Adipocyte (in vitro differentiated cells): ENCODE measurements at regions not wholly inside any gene's neighbourhood (a gene's known extent, or its start where the extent isn't known, plus 50 kb on each side); places are given as distances from the start of the nearest gene placed in this dataset.
"Not testable (repeated sequence)": the region's sequence is repeated elsewhere in the genome, so short reads cannot be mapped to it uniquely, and the experiment has no call there.

Experiments used
- DNase-seq: peaks from one replicate; pipeline ENCODE4 v3.0.0-alpha.2; 2015; ENCODE audit warnings: low read depth
- H3K27me3 ChIP-seq: replicated peaks from 2 replicates; pipeline ENCODE4 v1.7.0; 2013; ENCODE audit warnings: mild to moderate bottlenecking, low read length, moderate library complexity; ENCODE audit not compliant: control insufficient read depth, insufficient read depth
- H3K36me3 ChIP-seq: 2 replicates; pipeline ENCODE4 v1.7.0; 2013; ENCODE audit warnings: low read length, mild to moderate bottlenecking, moderate library complexity; ENCODE audit not compliant: control insufficient read depth, insufficient read depth, severe bottlenecking
- H3K4me1 ChIP-seq: 2 replicates; pipeline ENCODE4 v1.7.0; 2013; ENCODE audit warnings: mild to moderate bottlenecking, low read length, moderate library complexity; ENCODE audit not compliant: control insufficient read depth, insufficient read depth
- H3K4me3 ChIP-seq: 2 replicates; pipeline ENCODE4 v1.7.0; 2013; ENCODE audit warnings: mild to moderate bottlenecking, low read length, moderate library complexity
- H3K9ac ChIP-seq: 2 replicates; pipeline ENCODE4 v1.7.0; 2013; ENCODE audit warnings: mild to moderate bottlenecking, low read length, moderate library complexity
- H3K9me3 ChIP-seq: 2 replicates; pipeline ENCODE4 v1.7.0; 2013; ENCODE audit warnings: mild to moderate bottlenecking, low read length, moderate library complexity; ENCODE audit not compliant: control insufficient read depth

GRCh38 chr9:26664087-26664773 lies 228.4 kb downstream of the CAAP1 start:
- not testable (repeated sequence) for H3K36me3 ChIP-seq, DNase-seq, H3K4me3 ChIP-seq, H3K4me1 ChIP-seq, H3K9me3 ChIP-seq, H3K9ac ChIP-seq
- peaks cover 10% of the 10 kb centered on the region for H3K27me3 ChIP-seq

- Histone ChIP-seq H3K4me1 (no peaks in the 10 kb centered on the region), H3K9me3 (no peaks in the 10 kb centered on the region), H3K9ac (no peak overlapping the region), H3K27me3 (peaks cover 11% of the 10 kb centered on the region), H3K4me3 (no peak overlapping the region), H3K36me3 (no peaks in the 10 kb centered on the region)
- no peak for DNase-seq
Observed at GRCh38 chr9:26662476-26662875, 230.1 kb downstream of the CAAP1 start.

GRCh38 chr9:26658476-26658875 lies 234.1 kb downstream of the CAAP1 start:
- Histone ChIP-seq H3K9ac (no peak overlapping the region), H3K9me3 (no peaks in the 10 kb centered on the region), H3K4me3 (no peak overlapping the region), H3K4me1 (no peaks in the 10 kb centered on the region), H3K27me3 (peaks cover 11% of the 10 kb centered on the region), H3K36me3 (no peaks in the 10 kb centered on the region)
- DNase-seq: no peak

GRCh38 chr9:26657958-26658357 lies 234.6 kb downstream of the CAAP1 start:
- H3K4me3 ChIP-seq: no peak overlapping the region
- H3K27me3 ChIP-seq: peaks cover 11% of the 10 kb centered on the region
- H3K9me3 ChIP-seq: no peaks in the 10 kb centered on the region
- no peaks in the 10 kb centered on the region for H3K4me1 ChIP-seq
- H3K9ac ChIP-seq: no peak overlapping the region
- no peak for DNase-seq
- no peaks in the 10 kb centered on the region for H3K36me3 ChIP-seq

GRCh38 chr9:26656003-26656870 lies 236.4 kb downstream of the CAAP1 start:
- peak; percentile 64 for DNase-seq
- Histone ChIP-seq H3K4me3 (peak overlapping the region; percentile 53), H3K9ac (no peak overlapping the region), H3K4me1 (no peaks in the 10 kb centered on the region), H3K9me3 (peaks cover 3% of the 10 kb centered on the region), H3K27me3 (peaks cover 5% of the 10 kb centered on the region), H3K36me3 (no peaks in the 10 kb centered on the region)

- no peaks in the 10 kb centered on the region for H3K4me1 ChIP-seq
- DNase-seq: no peak
Observed at GRCh38 chr9:26655166-26655565, 237.4 kb downstream of the CAAP1 start.

GRCh38 chr9:26650325-26650724 lies 242.3 kb downstream of the CAAP1 start:
- no peak overlapping the region for H3K9ac ChIP-seq

More at GRCh38 chr9:26655166-26655565, 237.4 kb downstream of the CAAP1 start:
- H3K9me3 ChIP-seq: peaks cover 3% of the 10 kb centered on the region
- H3K27me3 ChIP-seq: peaks cover 4% of the 10 kb centered on the region
- no peaks in the 10 kb centered on the region for H3K36me3 ChIP-seq
- no peak overlapping the region for H3K9ac ChIP-seq
- H3K4me3 ChIP-seq: no peak overlapping the region

GRCh38 chr9:26643826-26644225 lies 248.8 kb downstream of the CAAP1 start:
- H3K4me3 ChIP-seq: no peak overlapping the region
- H3K36me3 ChIP-seq: no peaks in the 10 kb centered on the region
- no peaks in the 10 kb centered on the region for H3K4me1 ChIP-seq
- DNase-seq: no peak
- H3K9ac ChIP-seq: no peak overlapping the region
- H3K27me3 ChIP-seq: peaks cover 16% of the 10 kb centered on the region
- H3K9me3 ChIP-seq: no peaks in the 10 kb centered on the region

More at GRCh38 chr9:26650325-26650724, 242.3 kb downstream of the CAAP1 start:
- no peaks in the 10 kb centered on the region for H3K4me1 ChIP-seq
- H3K4me3 ChIP-seq: no peak overlapping the region
- no peaks in the 10 kb centered on the region for H3K36me3 ChIP-seq
- H3K9me3 ChIP-seq: peaks cover 3% of the 10 kb centered on the region
- H3K27me3 ChIP-seq: peaks cover 12% of the 10 kb centered on the region
- DNase-seq: no peak

GRCh38 chr9:26639761-26640160 lies 252.8 kb downstream of the CAAP1 start:
- Histone ChIP-seq H3K36me3 (no peaks in the 10 kb centered on the region), H3K4me1 (no peaks in the 10 kb centered on the region), H3K9me3 (no peaks in the 10 kb centered on the region), H3K4me3 (no peak overlapping the region), H3K9ac (no peak overlapping the region), H3K27me3 (peaks cover 5% of the 10 kb centered on the region)
- no peak for DNase-seq

- no peak overlapping the region for H3K9ac ChIP-seq
- no peak overlapping the region for H3K4me3 ChIP-seq
- H3K36me3 ChIP-seq: no peaks in the 10 kb centered on the region
- no peak for DNase-seq
- H3K4me1 ChIP-seq: no peaks in the 10 kb centered on the region
- peaks cover 7% of the 10 kb centered on the region for H3K27me3 ChIP-seq
- no peaks in the 10 kb centered on the region for H3K9me3 ChIP-seq
Observed at GRCh38 chr9:26637101-26637500, 255.5 kb downstream of the CAAP1 start.

GRCh38 chr9:26613851-26614350 lies 278.7 kb downstream of the CAAP1 start:
- H3K9me3 ChIP-seq, H3K27me3 ChIP-seq, H3K4me3 ChIP-seq, H3K9ac ChIP-seq, H3K4me1 ChIP-seq, H3K36me3 ChIP-seq: not testable (repeated sequence)
- peak; percentile 17 for DNase-seq
